D341Med (cell line): ENCODE measurements at regions not wholly inside any gene's neighbourhood (a gene's known extent, or its start where the extent isn't known, plus 50 kb on each side); places are given as distances from the start of the nearest gene placed in this dataset.
"Not testable (repeated sequence)": the region's sequence is repeated elsewhere in the genome, so short reads cannot be mapped to it uniquely, and the experiment has no call there.

Source experiments
- DNase-seq: peaks from one replicate; pipeline ENCODE4 v3.0.0; 2012; ENCODE audit warnings: low spot score

- DNase-seq = no peak
These were observed 260.3 kb upstream of the SPTLC3 start for GRCh38 chr20:12748359-12748994.

DNA sequence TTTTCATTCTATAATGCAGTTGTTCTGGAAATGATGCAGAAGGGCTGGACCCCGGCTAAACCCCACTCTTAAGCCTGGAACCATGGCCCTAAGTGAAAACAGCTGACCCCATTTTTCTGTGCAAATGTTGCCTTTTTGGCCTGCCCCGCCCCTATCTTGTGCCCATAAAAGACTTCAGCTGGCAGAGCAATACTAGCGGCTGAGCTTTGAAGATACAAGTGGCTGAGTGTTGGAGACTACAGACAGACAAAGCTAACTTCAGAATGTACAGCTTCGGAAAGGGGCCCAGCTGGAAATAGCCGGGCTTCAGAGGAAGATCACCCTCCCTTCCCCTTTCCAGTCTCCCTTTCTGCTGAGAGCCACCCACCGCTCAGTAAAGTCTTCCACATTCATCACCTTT is 258.6 kb upstream of the SPTLC3 start:
- DNase-seq = no peak

DNA sequence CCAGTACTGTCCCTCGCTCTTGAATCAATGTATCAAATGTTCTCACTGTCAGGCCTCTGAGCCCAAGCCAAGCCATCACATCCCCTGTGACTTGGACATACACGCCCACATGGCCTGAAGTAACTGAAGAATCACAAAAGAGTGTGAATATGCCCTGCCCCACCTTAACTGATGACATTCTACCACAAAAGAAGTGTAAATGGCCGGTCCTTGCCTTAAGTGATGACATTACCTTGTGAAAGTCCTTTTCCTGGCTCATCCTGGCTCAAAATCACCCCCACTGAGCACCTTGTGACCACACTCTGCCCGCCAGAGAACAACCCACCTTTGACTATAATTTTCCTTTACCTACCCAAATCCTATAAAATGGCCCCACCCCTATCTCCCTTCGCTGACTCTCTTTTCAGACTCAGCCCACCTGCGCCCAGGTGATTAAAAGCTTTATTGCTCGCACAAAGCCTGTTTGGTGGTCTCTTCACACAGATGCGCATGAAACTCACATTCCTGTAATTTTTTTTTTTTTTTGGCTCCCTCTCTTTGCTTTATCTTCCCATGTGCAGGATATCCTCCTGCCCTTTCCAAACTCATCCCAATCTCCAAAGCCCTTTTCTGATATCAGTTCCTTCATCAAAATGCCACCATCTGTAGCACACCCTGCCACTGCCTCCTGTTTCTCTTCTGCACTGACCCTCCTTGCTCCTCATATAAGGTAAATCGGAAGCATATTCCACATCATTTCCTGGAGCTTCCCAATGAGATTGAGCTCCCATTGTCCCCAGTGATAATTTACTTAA is 255.7 kb upstream of the SPTLC3 start:
- DNase-seq = not testable (repeated sequence)

DNA sequence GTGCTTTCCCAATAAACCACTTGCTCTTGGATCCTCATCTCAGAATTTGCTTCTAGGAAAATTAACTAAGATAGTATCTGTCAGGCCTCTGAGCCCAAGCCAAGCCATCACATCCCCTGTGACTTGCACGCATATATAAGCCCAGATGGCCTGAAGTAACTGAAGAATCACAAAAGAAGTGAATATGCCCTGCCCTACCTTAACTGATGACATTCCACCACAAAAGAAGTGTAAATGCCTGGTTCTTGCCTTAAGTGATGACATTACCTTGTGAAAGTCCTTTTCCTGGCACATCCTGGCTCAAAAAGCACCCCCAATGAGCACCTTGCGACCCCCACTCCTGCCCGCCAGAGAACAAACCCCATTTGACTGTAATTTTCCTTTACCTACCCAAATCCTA is 255.0 kb upstream of the SPTLC3 start:
- not testable (repeated sequence) for DNase-seq

GRCh38 chr20:12759493-12759892 is 249.3 kb upstream of the SPTLC3 start:
- DNase-seq = not testable (repeated sequence)

- DNase-seq = no peak
These were observed 246.0 kb upstream of the SPTLC3 start for GRCh38 chr20:12762725-12763124.

GRCh38 chr20:12763406-12763805 is 245.4 kb upstream of the SPTLC3 start:
- DNase-seq = no peak

- DNase-seq = no peak
These were observed 244.7 kb upstream of the SPTLC3 start for GRCh38 chr20:12764053-12764452.

DNA sequence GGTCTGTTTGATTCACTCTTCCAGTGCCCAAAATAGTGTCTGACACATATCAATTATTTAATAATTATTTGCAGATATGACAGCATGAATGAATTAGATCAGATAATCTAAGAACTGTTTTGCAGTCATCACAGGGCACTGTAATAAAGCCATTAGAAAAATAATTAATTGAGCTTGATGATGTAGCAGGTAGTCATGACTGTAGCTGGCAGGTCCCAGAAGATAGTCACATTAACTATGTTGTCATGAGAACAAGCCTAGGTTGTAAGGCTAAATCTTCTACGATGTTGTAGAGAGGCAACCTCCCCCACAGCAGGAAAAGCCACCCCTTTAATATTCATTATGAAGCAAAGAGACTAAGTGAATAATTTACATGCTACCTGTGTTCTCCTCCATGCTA is 243.9 kb upstream of the SPTLC3 start:
- no peak for DNase-seq

DNA sequence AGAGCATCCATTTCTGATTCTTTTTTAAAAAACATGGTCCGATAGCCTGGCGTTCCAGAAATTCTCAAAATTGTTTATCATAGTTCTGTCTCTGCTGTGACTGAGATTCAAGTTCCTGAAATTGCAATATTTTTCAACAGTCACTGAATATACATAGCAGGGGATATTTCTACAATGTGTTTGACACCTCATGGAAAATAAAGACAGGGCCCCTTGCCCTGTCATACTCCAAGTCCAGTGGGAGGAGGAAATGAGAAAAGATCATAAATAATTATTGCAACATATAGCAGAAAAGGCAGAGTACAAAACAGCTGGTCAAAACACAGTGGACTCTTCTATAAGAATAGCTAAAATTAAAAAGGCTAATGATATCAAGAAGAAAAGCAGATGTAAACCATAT is 234.8 kb upstream of the SPTLC3 start:
- no peak for DNase-seq

- no peak for DNase-seq
These were observed 233.7 kb upstream of the SPTLC3 start for GRCh38 chr20:12775041-12775440.

- no peak for DNase-seq
These were observed 231.8 kb upstream of the SPTLC3 start for GRCh38 chr20:12777016-12777415.

GRCh38 chr20:12786276-12786675 is 222.5 kb upstream of the SPTLC3 start:
- DNase-seq = no peak

- DNase-seq = no peak
These were observed 220.0 kb upstream of the SPTLC3 start for GRCh38 chr20:12788632-12789299.

- DNase-seq = no peak
These were observed 217.9 kb upstream of the SPTLC3 start for GRCh38 chr20:12790859-12791258.

DNA sequence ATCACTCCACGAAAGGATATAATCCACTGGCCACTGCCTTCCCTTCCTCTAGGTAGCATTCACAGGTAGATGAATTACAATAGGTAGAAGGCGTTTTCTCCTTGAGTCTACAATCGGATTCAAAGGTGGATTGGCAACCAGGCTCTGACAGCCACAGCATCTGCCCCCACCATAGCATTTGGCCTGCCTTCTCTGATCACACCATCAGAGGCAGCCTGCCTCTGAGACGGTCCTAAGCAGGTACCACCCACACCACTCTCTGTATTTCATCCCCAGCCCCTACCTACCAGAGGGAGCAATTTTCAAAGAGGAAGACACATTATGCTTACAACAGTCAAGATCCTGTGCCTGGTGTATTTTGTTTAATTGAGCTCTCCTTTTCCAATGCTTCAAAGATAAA is 210.5 kb upstream of the SPTLC3 start:
- DNase-seq = no peak

- DNase-seq = no peak
These were observed 200.7 kb upstream of the SPTLC3 start for GRCh38 chr20:12808006-12808567.

- no peak for DNase-seq
These were observed 193.5 kb upstream of the SPTLC3 start for GRCh38 chr20:12815231-12815768.

DNA sequence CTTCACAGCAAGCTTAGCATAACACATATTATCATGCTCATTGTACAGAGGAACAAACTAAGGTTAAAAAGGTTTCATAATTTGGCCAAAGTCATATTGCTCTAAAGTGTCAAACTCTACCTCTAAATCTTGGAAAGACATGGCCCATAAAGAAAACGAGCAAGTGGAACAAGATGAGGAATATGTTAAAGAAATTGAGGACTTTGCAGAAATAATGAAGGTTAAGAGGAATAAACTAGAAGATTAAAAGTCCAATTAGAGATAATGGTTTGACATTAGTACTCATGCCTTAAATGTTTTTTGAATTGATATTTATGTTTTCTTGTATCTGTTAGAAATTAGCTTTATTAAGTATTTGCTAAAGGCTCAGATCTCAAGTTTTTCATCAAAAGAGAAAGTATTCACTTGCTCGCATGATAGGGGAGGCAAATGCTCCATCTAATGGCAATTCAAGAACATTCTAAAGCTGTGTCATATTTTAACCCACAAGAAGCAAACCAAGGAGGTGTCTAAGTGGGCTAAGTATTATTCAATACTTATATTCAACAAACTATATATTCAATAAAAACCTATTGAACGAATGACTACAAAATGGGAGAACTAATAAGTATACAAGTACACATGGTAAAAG is 192.9 kb upstream of the SPTLC3 start:
- no peak for DNase-seq

DNA sequence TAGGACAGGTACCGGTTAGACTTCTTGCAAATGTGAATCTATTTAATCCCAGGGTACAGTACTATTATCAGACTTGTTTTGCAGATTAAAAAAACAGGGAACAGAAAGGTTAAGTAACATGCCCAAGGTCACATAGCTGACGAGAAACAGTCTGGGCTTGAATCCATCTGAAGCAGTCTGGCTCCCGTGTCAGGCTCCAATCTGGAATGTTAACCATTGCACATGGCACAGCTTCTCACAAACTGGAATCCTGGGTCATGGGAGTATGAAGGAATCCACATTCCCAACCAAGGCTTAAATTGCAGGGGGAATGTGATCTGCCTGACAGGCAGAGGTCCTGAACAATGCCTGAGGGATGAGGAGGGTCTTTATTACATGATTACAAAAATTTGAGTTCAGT is 187.5 kb upstream of the SPTLC3 start:
- no peak for DNase-seq

DNA sequence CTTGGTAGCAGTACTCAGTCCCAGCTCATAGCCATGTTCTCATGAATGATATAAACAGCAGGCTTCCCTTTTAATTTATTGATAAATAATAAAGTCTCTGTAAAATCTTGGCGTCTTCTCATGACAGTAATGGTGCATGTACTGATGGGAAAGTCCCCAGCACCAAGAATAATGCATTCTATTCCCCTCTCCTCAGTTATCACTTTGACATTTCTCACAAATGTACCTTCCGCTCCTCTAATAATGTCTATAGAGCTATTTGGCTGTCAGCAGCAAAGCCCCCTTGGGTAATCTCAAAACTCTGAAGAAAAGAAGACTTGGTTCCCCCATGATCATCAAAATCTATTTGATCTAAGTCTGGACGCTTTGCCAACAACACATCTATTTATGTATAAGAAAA is 185.0 kb upstream of the SPTLC3 start:
- no peak for DNase-seq
